Embryonic facial prominence (tissue), 1 donor: ENCODE measurements at regions not wholly inside any gene's neighbourhood (a gene's known extent, or its start where the extent isn't known, plus 50 kb on each side); places are given as distances from the start of the nearest gene placed in this dataset.

Experiments used
- DNase-seq: peaks from one replicate; pipeline ENCODE4 v3.0.0-alpha.2; 2016; ENCODE audit errors: extremely low spot score

DNA sequence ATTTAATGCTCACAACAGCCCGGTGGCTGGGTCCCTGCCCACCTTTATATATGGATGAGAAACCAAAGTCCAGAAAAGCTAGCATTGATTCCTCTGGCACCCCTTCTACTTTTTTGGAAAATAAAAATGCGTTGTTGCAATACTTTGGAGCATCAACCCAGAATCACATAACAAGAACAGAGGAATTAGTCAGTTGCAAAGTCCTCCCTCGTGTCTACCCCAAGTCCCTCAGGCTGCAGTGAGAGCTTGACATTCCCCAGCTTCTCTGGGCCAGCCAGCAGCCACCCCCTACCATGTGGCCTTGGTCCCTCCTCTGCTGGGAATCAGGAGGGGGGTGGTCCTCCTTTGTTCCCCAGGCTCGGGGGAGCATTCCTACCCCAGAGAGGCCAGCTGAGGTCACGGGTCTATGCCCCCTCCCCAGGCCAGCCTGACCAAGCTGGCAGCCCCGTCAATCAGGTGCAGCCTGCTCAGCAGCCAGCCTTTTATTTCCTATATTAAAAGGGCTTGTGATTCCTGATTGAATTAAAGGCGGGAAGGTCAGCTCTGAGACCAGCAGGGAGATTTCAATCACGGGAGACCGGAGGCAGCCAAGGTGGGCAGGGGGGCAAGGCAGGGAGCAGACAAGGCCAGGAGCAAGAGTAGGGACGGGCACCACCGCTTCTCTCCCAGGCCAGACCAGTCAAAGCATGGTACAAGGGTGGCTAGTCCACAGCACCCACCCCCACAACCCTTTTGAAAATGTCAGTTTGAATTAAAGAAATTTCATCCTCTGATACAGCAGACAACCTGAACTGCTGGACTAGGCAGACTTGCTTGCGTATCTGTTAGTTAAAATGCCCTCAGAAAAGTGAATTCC lies 158.9 kb downstream of the MRPL14 start:
- DNase-seq: no peak

DNA sequence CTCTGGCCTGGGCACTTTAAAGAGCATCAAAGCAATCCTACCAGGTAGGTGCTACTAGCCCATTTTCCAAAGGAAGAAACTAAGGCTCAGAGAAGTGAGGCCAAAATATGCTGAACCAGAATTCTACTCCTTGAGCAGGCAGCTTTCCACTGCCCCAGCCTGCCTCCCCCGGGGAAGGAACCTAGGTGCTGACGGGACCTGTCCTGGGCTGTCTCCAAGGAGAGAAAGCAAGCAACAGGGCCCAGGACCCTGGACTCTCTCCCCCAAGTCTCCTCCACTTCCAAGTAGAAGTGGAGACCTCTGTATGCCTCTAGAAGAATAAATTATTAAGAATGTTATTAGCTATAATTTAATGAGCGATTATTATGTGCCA lies 159.5 kb downstream of the MRPL14 start:
- no peak for DNase-seq

DNA sequence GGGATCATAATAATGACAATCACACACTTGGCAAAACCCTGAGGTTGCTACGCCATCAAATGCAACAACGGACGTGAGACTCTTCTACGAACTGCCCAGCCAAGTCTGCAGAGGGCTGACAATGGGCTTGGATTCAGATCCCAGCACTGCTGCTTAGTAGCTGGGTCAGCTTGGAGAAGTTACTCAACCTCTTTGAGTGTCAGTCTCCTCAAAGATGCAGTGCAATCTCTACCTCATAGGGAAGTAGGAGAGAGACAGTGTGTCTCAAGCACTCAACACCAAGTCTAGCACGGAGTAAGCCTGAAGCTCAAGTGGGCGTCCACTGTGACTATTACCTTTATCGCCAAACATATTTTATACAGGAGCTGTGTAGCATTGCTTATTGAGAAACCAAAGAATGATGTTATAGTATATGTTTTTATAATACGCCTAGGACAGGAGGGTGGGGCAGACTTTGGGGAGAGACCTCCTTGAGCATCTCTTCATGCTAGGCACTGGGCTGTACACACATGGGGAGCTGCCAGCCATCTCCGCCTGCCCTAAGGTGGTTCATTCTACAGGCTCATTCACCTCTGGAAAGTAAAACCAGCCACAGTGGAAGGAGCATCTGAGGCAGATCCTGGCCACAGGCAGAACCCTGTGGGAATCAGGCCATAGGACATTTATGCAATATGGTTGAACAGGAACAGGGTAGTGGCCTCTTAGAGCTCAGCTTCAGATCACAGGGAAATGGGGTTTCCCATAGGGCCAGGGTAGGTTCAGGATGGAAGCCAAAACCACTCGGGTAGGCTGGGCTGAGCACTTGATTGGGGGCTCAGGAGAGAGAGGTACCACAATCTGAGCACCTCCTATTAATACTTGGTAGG lies 160.2 kb downstream of the MRPL14 start:
- DNase-seq: no peak

GRCh38 chr6:43966374-43966658 lies 160.9 kb downstream of the MRPL14 start:
- DNase-seq: no peak

- no peak for DNase-seq
Measured at GRCh38 chr6:43965628-43966373, 161.5 kb downstream of the MRPL14 start.

DNA sequence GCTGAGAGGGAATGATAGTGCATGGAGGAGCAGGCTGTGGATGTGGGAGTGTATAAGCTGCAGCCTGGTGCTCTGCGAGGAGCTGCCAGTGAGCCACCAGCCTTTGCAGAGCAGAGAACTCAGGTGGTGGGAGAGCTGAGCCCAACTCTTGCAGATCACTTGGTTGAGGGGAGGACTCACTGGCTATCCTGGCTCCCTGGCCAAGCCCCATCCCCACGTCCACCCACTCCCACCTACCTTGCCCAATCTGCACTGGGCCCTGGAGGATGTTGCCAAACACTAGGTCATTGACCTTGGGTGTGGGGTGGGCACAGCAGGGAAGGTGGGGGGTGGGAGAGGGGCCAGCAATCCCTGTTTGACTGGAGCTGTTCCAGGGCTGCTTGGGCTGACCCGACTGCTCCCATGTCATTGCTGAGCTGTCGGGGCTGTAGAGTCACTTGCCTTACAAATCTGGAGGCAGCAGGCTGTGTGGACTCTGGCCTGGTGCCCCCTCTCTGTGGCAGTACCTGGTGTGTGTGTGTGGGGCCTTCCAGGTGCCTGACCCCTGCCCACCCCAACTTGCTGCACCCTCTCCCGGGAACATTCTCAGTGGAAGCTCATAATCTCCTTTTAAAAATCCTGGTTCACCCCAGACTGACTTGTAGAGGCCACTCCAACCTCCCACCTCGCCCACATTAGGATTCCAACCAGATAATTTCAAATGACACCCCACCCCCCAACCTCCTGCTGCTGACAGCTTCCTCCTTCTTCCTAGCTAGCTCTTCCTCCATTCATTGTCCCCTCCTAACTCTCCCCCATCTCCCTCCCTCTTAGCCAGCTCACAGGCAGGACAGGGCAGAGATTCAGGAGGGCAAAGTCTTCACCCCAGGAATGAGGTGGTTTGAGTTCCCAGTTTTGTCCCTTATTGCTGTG lies 162.3 kb downstream of the MRPL14 start:
- no peak for DNase-seq

DNA sequence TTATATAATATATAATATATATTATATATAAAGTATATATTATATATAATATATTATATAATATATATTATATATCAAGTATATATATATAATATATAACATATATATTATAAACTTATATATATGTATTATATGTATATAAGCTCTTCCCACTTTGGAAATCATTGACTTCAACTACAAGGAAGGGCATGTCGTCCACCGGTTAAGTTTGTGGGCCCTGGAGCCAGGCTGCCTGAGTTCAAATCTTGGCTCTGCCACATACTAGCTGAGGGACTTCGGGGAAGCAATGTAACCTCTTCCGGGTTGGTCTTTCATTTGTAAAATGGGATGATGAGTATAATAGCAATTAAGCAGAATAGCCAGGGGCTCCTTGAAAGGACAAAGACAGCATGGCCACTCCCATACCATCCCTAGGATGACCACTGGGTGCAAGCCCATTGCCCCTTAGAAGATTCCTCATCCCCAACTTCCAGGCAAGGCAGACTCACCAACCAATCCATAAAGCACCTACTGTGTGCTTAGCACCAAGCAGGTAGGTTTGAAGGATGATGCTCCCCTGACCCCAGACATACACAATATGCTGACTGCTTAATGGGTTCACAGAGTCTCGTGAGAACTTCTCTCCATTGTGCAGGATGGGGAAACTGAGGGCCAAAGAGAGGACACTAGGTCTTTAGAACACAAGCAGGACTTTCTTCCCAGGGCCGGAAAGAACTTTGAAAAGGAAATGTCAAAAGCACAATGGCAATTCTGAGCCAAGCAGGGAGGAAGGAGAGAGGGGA lies 163.2 kb downstream of the MRPL14 start:
- DNase-seq: no peak

DNA sequence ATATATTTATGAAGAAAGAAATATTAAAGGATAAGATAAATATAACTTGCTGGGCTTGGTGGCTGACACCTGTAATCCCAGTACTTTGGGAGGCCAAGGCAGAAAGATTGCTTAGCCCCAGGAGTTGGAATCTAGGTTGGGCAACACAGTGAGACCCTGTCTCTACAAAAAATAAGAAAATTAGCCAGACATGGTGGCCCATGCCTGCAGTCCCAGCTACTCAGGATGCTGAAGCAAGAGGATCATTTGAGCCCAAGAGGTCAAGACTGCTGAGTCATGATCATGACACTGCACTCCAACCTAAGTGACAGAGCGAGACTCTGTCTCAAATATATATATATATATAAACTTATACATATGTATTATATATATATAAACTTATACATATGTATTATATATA lies 164.0 kb downstream of the MRPL14 start:
- no peak for DNase-seq

- DNase-seq: no peak
Measured at GRCh38 chr6:43962458-43962857, 164.8 kb downstream of the MRPL14 start.

GRCh38 chr6:43957273-43957672 lies 170.0 kb downstream of the MRPL14 start:
- no peak for DNase-seq

DNA sequence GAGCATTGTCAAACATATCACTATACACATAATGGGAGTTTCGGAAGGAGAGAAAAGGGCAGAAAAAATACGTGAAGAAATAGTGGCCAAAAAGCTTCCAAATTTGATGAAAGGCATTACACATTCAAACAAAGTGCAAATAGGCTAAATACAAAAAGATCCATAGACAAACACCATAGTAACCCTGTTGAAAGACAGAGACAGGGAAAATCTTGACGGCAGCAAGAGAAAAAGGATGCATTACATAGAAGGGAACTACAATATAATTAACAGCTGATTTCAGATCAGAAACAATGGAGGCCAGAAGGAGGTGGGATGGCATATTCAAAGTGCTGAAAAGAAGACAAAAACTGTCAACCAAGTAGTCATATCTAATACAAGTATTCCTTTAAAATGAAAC lies 170.8 kb downstream of the MRPL14 start:
- no peak for DNase-seq

DNA sequence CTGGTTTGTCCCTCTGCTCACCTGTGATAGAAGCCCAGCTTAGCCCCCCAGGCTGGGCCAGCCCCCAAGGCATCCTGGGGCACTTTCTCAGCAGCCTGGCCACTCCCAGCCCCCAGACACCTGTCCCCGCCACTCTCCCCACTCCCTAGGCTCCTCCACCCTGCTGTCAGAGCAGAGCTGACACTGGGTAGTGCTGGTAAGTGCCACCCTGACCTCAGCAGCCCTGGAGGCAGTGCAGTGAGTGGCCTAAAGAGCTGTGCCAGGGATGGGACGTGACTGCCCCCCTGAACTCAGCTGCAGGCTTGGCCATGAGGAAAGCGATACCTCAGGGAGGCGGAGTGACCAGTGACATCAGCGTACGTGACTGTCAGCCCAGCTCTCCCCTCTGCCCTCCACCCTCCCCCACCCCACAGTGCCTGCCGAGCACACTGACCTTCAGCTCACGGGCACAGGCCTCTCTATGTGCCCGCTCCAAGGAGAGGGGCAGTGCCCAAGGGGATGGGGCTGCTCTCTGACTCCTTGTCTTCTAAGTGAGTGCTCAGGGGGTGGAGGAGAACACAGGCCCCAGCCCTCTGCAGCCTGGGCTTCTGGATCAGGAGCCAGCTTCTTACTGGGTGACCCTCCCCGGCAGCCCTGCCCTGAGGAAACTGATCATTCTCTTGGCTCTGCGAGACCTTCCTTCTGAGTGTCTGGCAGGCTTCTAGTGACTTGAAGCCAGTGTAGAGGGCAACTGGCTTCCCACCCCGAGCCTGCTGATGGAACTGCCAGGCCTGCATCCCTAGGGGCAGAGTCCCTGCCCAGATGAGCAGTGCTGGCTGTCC lies 172.7 kb downstream of the MRPL14 start:
- no peak for DNase-seq

GRCh38 chr6:43953794-43954310 lies 173.4 kb downstream of the MRPL14 start:
- no peak for DNase-seq

GRCh38 chr6:43953256-43953655 lies 174.0 kb downstream of the MRPL14 start:
- no peak for DNase-seq

GRCh38 chr6:43952746-43953145 lies 174.5 kb downstream of the MRPL14 start:
- no peak for DNase-seq

DNA sequence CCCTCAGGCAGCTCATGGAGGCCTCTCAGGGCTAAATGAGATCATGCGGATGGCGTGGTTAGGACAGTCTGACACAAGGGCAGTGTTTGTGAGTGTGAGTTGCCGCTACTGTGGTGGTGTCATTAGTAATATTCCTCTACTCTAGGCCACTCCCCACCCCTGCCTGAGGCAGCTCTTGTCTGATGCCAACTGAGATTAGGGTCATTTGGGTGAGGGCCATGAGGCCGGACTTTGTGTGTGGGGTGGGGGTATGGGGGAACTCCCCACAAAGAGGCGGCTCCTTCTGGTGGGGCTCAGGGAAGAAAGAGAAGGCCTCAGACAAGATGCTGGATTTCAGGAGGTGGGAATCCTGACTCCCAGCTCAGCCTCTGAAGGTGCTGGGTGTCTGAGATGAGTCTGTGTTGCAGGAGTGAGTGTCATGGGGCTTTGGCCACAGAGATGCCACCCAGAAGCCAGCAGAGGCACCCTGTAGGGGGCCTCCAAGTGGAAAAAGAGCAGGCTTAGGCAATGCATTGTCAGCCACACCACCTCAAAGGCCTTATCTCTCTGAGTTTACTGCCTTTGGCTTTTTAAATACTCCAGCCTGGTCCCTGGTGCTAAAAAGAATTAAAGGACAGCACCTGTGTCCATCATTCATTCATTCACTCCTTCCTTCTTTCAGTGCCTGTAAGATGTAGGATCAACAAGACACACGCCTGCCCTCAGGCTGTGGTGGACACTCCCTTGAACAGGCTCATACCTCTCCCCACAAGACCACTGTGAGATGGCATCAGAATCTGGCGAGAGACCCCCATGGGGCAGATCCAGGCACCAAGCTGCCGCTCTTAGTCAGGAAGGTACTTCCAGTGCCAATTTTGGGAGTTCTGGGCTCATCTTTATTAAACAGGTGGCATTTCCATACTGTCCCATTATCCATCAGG lies 175.2 kb downstream of the MRPL14 start:
- no peak for DNase-seq

GRCh38 chr6:43951063-43951755 lies 176.0 kb downstream of the MRPL14 start:
- no peak for DNase-seq

GRCh38 chr6:43950731-43951062 lies 176.6 kb downstream of the MRPL14 start:
- DNase-seq: no peak
